Neural crest cell (in vitro differentiated cells): ENCODE measurements at regions not wholly inside any gene's neighbourhood (a gene's known extent, or its start where the extent isn't known, plus 50 kb on each side); places are given as distances from the start of the nearest gene placed in this dataset.

Source experiments
- DNase-seq: peaks from one replicate; pipeline ENCODE4 v3.0.0; 2021; ENCODE audit warnings: low read depth, mixed read lengths, low spot score
- H3K27ac Mint-ChIP-seq: one replicate; pipeline ENCODE4 v1.8.0; 2021; ENCODE audit warnings: mild to moderate bottlenecking, mixed read lengths; ENCODE audit not compliant: unreplicated experiment
- H3K27me3 Mint-ChIP-seq: 2 replicates; pipeline ENCODE4 v1.8.0; 2021; ENCODE audit warnings: low read depth, mild to moderate bottlenecking, mixed read lengths
- H3K36me3 Mint-ChIP-seq: 2 replicates; pipeline ENCODE4 v1.8.0; 2021; ENCODE audit warnings: low read depth, mild to moderate bottlenecking, mixed read lengths
- H3K4me1 Mint-ChIP-seq: 2 replicates; pipeline ENCODE4 v1.8.0; 2021; ENCODE audit warnings: mixed read lengths
- H3K4me3 Mint-ChIP-seq: one replicate; pipeline ENCODE4 v1.8.0; 2021; ENCODE audit warnings: mild to moderate bottlenecking, mixed read lengths
- H3K9me3 Mint-ChIP-seq: 2 replicates; pipeline ENCODE4 v1.8.0; 2021; ENCODE audit warnings: mixed read lengths
- CTCF ChIP-seq: fragments of 200-600 bp; sonication (generic); conservative IDR thresholded peaks from 2 replicates; pipeline ENCODE4 v1.5.0; 2021; ENCODE audit warnings: antibody characterized with exemption, mild to moderate bottlenecking

- Mint-ChIP-seq H3K27ac (no peak overlapping the region), H3K27me3 (no peaks in the 10 kb centered on the region), H3K4me1 (no peaks in the 10 kb centered on the region), H3K4me3 (no peak overlapping the region), H3K36me3 (no peaks in the 10 kb centered on the region), H3K9me3 (peaks cover 9% of the 10 kb centered on the region)
- no peak for TF ChIP-seq CTCF
- no peak for DNase-seq
Measured at GRCh38 chr9:1673300-1673699, 341.8 kb upstream of the SMARCA2 start.

GRCh38 chr9:1676771-1677170 is 338.4 kb upstream of the SMARCA2 start:
- no peaks in the 10 kb centered on the region for H3K4me1 Mint-ChIP-seq
- H3K36me3 Mint-ChIP-seq, result no peaks in the 10 kb centered on the region
- no peak overlapping the region for H3K27ac Mint-ChIP-seq
- H3K27me3 Mint-ChIP-seq, result peaks cover 7% of the 10 kb centered on the region
- TF ChIP-seq CTCF, result no peak
- no peak for DNase-seq
- H3K9me3 Mint-ChIP-seq, result peaks cover 9% of the 10 kb centered on the region
- H3K4me3 Mint-ChIP-seq, result no peak overlapping the region

GRCh38 chr9:1683951-1684350 is 331.2 kb upstream of the SMARCA2 start:
- Mint-ChIP-seq H3K36me3 (no peaks in the 10 kb centered on the region), H3K27ac (no peak overlapping the region), H3K4me1 (no peaks in the 10 kb centered on the region), H3K27me3 (peaks cover 10% of the 10 kb centered on the region), H3K4me3 (no peak overlapping the region), H3K9me3 (peaks cover 3% of the 10 kb centered on the region)
- DNase-seq, result no peak
- TF ChIP-seq CTCF, result no peak

- Mint-ChIP-seq H3K27ac (no peak overlapping the region), H3K36me3 (no peaks in the 10 kb centered on the region), H3K4me1 (no peaks in the 10 kb centered on the region), H3K27me3 (peaks cover 10% of the 10 kb centered on the region), H3K9me3 (peaks cover 6% of the 10 kb centered on the region), H3K4me3 (no peak overlapping the region)
- TF ChIP-seq CTCF, result no peak
- DNase-seq, result no peak
Measured at GRCh38 chr9:1698991-1699390, 316.2 kb upstream of the SMARCA2 start.

- H3K4me3 Mint-ChIP-seq, result no peak overlapping the region
- no peaks in the 10 kb centered on the region for H3K36me3 Mint-ChIP-seq
- H3K27ac Mint-ChIP-seq, result no peak overlapping the region
- no peak for TF ChIP-seq CTCF
- H3K9me3 Mint-ChIP-seq, result peaks cover 2% of the 10 kb centered on the region
- H3K27me3 Mint-ChIP-seq, result peaks cover 10% of the 10 kb centered on the region
- H3K4me1 Mint-ChIP-seq, result no peaks in the 10 kb centered on the region
- DNase-seq, result no peak
Measured at GRCh38 chr9:1701113-1701512, 314.0 kb upstream of the SMARCA2 start.

GRCh38 chr9:1702701-1703100 is 312.4 kb upstream of the SMARCA2 start:
- no peak for DNase-seq
- H3K27me3 Mint-ChIP-seq, result peaks cover 7% of the 10 kb centered on the region
- H3K4me1 Mint-ChIP-seq, result no peaks in the 10 kb centered on the region
- no peak for TF ChIP-seq CTCF
- no peak overlapping the region for H3K4me3 Mint-ChIP-seq
- peaks cover 2% of the 10 kb centered on the region for H3K9me3 Mint-ChIP-seq
- H3K27ac Mint-ChIP-seq, result no peak overlapping the region
- no peaks in the 10 kb centered on the region for H3K36me3 Mint-ChIP-seq
